Skeletal muscle satellite cell (primary cell): ENCODE measurements at regions not wholly inside any gene's neighbourhood (a gene's known extent, or its start where the extent isn't known, plus 50 kb on each side); places are given as distances from the start of the nearest gene placed in this dataset.

Experiments used
- H3K27me3 ChIP-seq: 2 replicates; pipeline ENCODE4 v1.7.0; 2013; ENCODE audit warnings: low read length; ENCODE audit not compliant: control insufficient read depth, insufficient read depth
- H3K36me3 ChIP-seq: 2 replicates; pipeline ENCODE4 v1.7.0; 2013; ENCODE audit warnings: mild to moderate bottlenecking, control low read depth, low read length; ENCODE audit not compliant: insufficient read depth
- H3K4me1 ChIP-seq: 2 replicates; pipeline ENCODE4 v1.7.0; 2013; ENCODE audit warnings: low read length; ENCODE audit not compliant: control insufficient read depth, insufficient read depth
- H3K4me2 ChIP-seq: 2 replicates; pipeline ENCODE4 v1.7.0; 2013; ENCODE audit warnings: mild to moderate bottlenecking, low read length
- H3K4me3 ChIP-seq: 2 replicates; pipeline ENCODE4 v1.7.0; 2013; ENCODE audit warnings: low read length
- H3K9ac ChIP-seq: 2 replicates; pipeline ENCODE4 v1.7.0; 2013; ENCODE audit warnings: mild to moderate bottlenecking, low read depth, low read length, moderate library complexity
- H3K9me3 ChIP-seq: replicated peaks from 2 replicates; pipeline ENCODE4 v1.7.0; 2013; ENCODE audit warnings: mild to moderate bottlenecking, control low read depth, low read length

DNA sequence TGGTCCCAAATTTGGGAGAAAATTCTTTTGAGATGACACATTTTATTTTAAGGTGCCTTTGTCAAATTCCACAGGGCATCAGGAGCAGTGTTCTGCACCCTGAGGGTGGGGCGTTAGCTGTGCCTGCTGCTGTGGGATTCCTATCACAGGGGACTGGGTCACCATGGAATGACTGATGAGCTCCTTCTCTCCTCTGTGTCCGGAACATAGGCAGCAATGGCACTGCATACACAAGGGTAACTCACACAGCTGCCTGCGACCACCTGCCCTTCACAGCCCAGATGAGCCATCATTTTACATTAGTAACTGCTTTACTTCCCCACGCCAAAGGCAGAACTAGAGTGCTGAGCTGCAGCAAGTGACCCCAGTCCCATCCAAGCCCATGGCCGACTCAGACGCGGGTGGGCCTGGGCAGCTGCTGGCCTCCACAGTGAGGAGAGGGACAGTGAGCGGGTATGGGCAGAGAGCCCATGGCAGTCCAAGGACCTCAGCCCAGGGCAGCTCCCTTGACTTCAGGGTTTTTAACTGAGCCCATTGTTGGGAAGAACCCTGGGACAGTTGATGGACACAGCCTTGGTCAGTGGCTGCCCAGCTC is 93.7 kb downstream of the GADD45G start:
- Histone ChIP-seq H3K4me1 (no peaks in the 10 kb centered on the region), H3K4me3 (no peak overlapping the region), H3K9me3 (no peaks in the 10 kb centered on the region), H3K27me3 (no peaks in the 10 kb centered on the region), H3K36me3 (no peaks in the 10 kb centered on the region), H3K9ac (no peak overlapping the region), H3K4me2 (no peak overlapping the region)

- Histone ChIP-seq H3K9me3 (no peaks in the 10 kb centered on the region), H3K36me3 (no peaks in the 10 kb centered on the region), H3K4me2 (no peak overlapping the region), H3K4me1 (no peaks in the 10 kb centered on the region), H3K9ac (no peak overlapping the region), H3K4me3 (no peak overlapping the region), H3K27me3 (no peaks in the 10 kb centered on the region)
Measured at GRCh38 chr9:89699646-89700045, 94.8 kb downstream of the GADD45G start.

- Histone ChIP-seq H3K36me3 (no peaks in the 10 kb centered on the region), H3K4me3 (no peak overlapping the region), H3K9me3 (no peaks in the 10 kb centered on the region), H3K27me3 (no peaks in the 10 kb centered on the region), H3K4me1 (no peaks in the 10 kb centered on the region), H3K4me2 (no peak overlapping the region), H3K9ac (no peak overlapping the region)
Measured at GRCh38 chr9:89701221-89701798, 96.5 kb downstream of the GADD45G start.

GRCh38 chr9:89702401-89702800 is 97.6 kb downstream of the GADD45G start:
- Histone ChIP-seq H3K4me1 (no peaks in the 10 kb centered on the region), H3K36me3 (no peaks in the 10 kb centered on the region), H3K27me3 (no peaks in the 10 kb centered on the region), H3K4me2 (no peak overlapping the region), H3K9me3 (no peaks in the 10 kb centered on the region), H3K4me3 (no peak overlapping the region), H3K9ac (no peak overlapping the region)

DNA sequence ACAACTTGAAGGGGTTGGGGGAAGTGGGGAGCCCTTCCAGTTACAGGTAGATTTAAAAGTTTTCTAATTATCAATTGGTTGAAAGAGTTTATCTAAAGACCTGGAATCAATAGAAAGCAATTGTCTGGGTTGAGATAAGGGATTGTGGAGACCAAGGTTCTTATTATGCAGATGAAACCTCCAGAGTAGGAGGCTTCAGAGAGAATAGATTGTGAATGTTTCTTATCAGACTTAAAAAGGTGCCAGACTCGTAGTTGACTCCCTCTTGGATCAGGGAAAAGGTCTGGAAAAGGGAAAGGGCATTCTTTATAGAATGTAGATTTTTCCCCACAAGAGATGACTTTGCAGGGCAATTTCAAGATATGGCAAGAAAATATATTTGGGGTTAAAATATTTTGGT is 100.8 kb downstream of the GADD45G start:
- Histone ChIP-seq H3K4me2 (no peak overlapping the region), H3K9me3 (no peaks in the 10 kb centered on the region), H3K4me1 (no peaks in the 10 kb centered on the region)

GRCh38 chr9:89706086-89706485 is 101.3 kb downstream of the GADD45G start:
- Histone ChIP-seq H3K4me1 (no peaks in the 10 kb centered on the region), H3K27me3 (no peaks in the 10 kb centered on the region), H3K36me3 (no peaks in the 10 kb centered on the region), H3K4me3 (no peak overlapping the region), H3K4me2 (no peak overlapping the region), H3K9ac (no peak overlapping the region), H3K9me3 (no peaks in the 10 kb centered on the region)

More for the DNA sequence above, 100.8 kb downstream of the GADD45G start:
- H3K4me3 ChIP-seq: no peak overlapping the region
- H3K9ac ChIP-seq: no peak overlapping the region
- H3K36me3 ChIP-seq: no peaks in the 10 kb centered on the region
- no peaks in the 10 kb centered on the region for H3K27me3 ChIP-seq

GRCh38 chr9:89706731-89707191 is 101.9 kb downstream of the GADD45G start:
- H3K27me3 ChIP-seq: no peaks in the 10 kb centered on the region
- no peak overlapping the region for H3K4me3 ChIP-seq
- H3K36me3 ChIP-seq: no peaks in the 10 kb centered on the region
- no peaks in the 10 kb centered on the region for H3K4me1 ChIP-seq
- no peaks in the 10 kb centered on the region for H3K9me3 ChIP-seq
- H3K9ac ChIP-seq: no peak overlapping the region
- no peak overlapping the region for H3K4me2 ChIP-seq

- H3K36me3 ChIP-seq: no peaks in the 10 kb centered on the region
- H3K4me2 ChIP-seq: no peak overlapping the region
- H3K9me3 ChIP-seq: no peaks in the 10 kb centered on the region
- no peak overlapping the region for H3K4me3 ChIP-seq
- H3K9ac ChIP-seq: no peak overlapping the region
- no peaks in the 10 kb centered on the region for H3K4me1 ChIP-seq
- no peaks in the 10 kb centered on the region for H3K27me3 ChIP-seq
Measured at GRCh38 chr9:89710697-89711096, 105.9 kb downstream of the GADD45G start.

- Histone ChIP-seq H3K9ac (no peak overlapping the region), H3K9me3 (no peaks in the 10 kb centered on the region), H3K36me3 (no peaks in the 10 kb centered on the region), H3K4me3 (no peak overlapping the region), H3K4me2 (no peak overlapping the region), H3K4me1 (no peaks in the 10 kb centered on the region), H3K27me3 (no peaks in the 10 kb centered on the region)
Measured at GRCh38 chr9:89711866-89712265, 107.1 kb downstream of the GADD45G start.

DNA sequence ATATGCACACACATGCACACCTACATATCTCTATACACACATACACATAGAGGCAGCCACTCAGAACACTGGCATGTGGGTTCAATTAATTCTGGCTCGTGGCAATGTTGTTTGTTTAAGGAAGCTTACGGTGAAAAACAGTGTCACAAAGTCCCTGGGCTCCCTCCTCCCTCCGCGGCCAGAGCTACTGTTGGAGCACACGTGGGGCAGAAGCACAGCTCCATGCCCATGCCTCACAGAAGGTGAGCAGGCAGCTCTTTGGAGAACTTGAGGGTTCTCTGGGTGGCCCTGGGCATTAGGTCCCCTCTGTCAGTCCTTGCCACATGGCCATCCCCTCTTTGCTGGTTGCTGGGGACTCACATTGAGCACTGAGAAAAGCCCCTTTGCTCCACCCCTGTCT is 107.5 kb downstream of the GADD45G start:
- Histone ChIP-seq H3K4me3 (no peak overlapping the region), H3K27me3 (no peaks in the 10 kb centered on the region), H3K9ac (no peak overlapping the region), H3K36me3 (no peaks in the 10 kb centered on the region), H3K4me1 (no peaks in the 10 kb centered on the region), H3K4me2 (no peak overlapping the region), H3K9me3 (no peaks in the 10 kb centered on the region)

GRCh38 chr9:89714321-89714720 is 109.5 kb downstream of the GADD45G start:
- H3K4me3 ChIP-seq: no peak overlapping the region
- H3K9ac ChIP-seq: no peak overlapping the region
- H3K9me3 ChIP-seq: no peaks in the 10 kb centered on the region
- H3K27me3 ChIP-seq: no peaks in the 10 kb centered on the region
- H3K36me3 ChIP-seq: no peaks in the 10 kb centered on the region
- H3K4me1 ChIP-seq: no peaks in the 10 kb centered on the region
- H3K4me2 ChIP-seq: no peak overlapping the region

DNA sequence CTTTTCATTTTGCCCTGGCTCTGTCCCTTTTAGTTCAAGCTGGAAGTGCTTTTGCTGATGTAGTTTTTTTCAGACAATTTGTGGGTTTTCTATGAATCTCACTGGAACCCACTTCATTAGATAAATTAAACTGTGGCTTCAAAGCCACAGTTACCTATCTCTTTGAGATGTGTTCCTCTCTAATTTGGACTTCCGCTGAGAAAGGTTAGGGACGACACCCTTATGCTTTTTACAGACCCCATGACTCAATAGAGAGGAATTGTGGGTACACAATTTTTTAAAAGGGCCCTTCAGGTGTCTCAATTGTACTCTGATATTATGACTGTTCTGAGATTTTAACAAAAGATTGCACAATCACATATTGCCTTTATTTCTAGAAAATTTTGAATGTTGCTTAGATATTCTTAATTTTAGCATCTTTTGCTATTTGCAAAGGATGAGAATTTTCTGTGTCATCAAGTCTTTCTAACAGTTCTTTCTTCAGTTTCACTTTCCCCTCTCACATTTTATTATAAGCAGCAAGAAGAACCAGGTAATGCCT is 110.6 kb downstream of the GADD45G start:
- H3K36me3 ChIP-seq: no peaks in the 10 kb centered on the region
- no peak overlapping the region for H3K4me2 ChIP-seq
- H3K4me3 ChIP-seq: no peak overlapping the region
- H3K9ac ChIP-seq: no peak overlapping the region
- no peaks in the 10 kb centered on the region for H3K27me3 ChIP-seq
- no peaks in the 10 kb centered on the region for H3K9me3 ChIP-seq
- no peaks in the 10 kb centered on the region for H3K4me1 ChIP-seq
